ENCODE measurements at regions not wholly inside any gene's neighbourhood (a gene's known extent, or its start where the extent isn't known, plus 50 kb on each side); places are given as distances from the start of the nearest gene placed in this dataset.

GRCh38 chr12:124487066-124487833 lies 80.2 kb downstream of the NCOR2 start:
- Histone ChIP-seq H3K36me3 (replicated peaks in 1 of 2; ENCODE audit: insufficient read depth in 1 of 2, low read depth in 2 of 2) (peaks cover 0 to 2% of the 10 kb centered on the region in 2 donors), H3K4me1 (peaks cover 47% of the 10 kb centered on the region), H3K27me3 (no peaks in the 10 kb centered on the region), H3K27ac (no peak overlapping the region), H3K9me3 (no peaks in the 10 kb centered on the region), H3K4me3 (no peak overlapping the region)
- ATAC-seq (no peak), DNase-seq (no peak)
- intact Hi-C loops (cut with DNase I), result no loop called here
- no peak for TF ChIP-seq POLR2A (IDR thresholded peaks at IDR 0.05)
- TF ChIP-seq CTCF (IDR thresholded peaks at IDR 0.05), result no peak
- WGBS, 2 donors, result 81 to 84% methylated on average over 27 of the region's 27 CpGs

GRCh38 chr12:124486346-124486963 lies 81.0 kb downstream of the NCOR2 start:
- ATAC-seq (no peak), DNase-seq (no peak)
- TF ChIP-seq CTCF (IDR thresholded peaks at IDR 0.05) (no peak), POLR2A (IDR thresholded peaks at IDR 0.05) (no peak)
- Histone ChIP-seq H3K4me1 (peaks cover 47% of the 10 kb centered on the region), H3K27me3 (no peaks in the 10 kb centered on the region), H3K9me3 (no peaks in the 10 kb centered on the region), H3K4me3 (no peak overlapping the region), H3K27ac (no peak overlapping the region), H3K36me3 (replicated peaks in 1 of 2; ENCODE audit: insufficient read depth in 1 of 2, low read depth in 2 of 2) (peaks cover 0 to 2% of the 10 kb centered on the region in 2 donors)
- intact Hi-C loops (cut with DNase I), result no loop called here
- WGBS, 2 donors, result 92 to 94% methylated on average over 22 to 26 of the region's 26 CpGs

- DNase-seq, result no peak
- intact Hi-C loops (cut with DNase I), result no loop called here
- Histone ChIP-seq H3K4me1 (peaks cover 44% of the 10 kb centered on the region), H3K4me3 (no peak overlapping the region), H3K27ac (no peak overlapping the region), H3K36me3 (replicated peaks in 1 of 2; ENCODE audit: insufficient read depth in 1 of 2, low read depth in 2 of 2) (peaks cover 0 to 2% of the 10 kb centered on the region in 2 donors), H3K27me3 (no peaks in the 10 kb centered on the region), H3K9me3 (no peaks in the 10 kb centered on the region)
- 94 to 95% methylated on average over 4 to 18 of the region's 18 CpGs for WGBS, 2 donors
- ATAC-seq, result no peak
- TF ChIP-seq POLR2A (IDR thresholded peaks at IDR 0.05), result no peak
- no peak for TF ChIP-seq CTCF (IDR thresholded peaks at IDR 0.05)
These were observed 82.0 kb downstream of the NCOR2 start for GRCh38 chr12:124485371-124485770.

GRCh38 chr12:124484526-124484953 lies 82.9 kb downstream of the NCOR2 start:
- Histone ChIP-seq H3K4me3 (no peak overlapping the region), H3K27ac (peak overlapping the region in 1 of 4 donors; percentile 24), H3K4me1 (peaks cover 46% of the 10 kb centered on the region), H3K9me3 (no peaks in the 10 kb centered on the region), H3K27me3 (no peaks in the 10 kb centered on the region), H3K36me3 (replicated peaks in 1 of 2; ENCODE audit: insufficient read depth in 1 of 2, low read depth in 2 of 2) (peaks cover 0 to 2% of the 10 kb centered on the region in 2 donors)
- ATAC-seq (no peak), DNase-seq (no peak)
- no peak for TF ChIP-seq POLR2A (IDR thresholded peaks at IDR 0.05)
- TF ChIP-seq CTCF (IDR thresholded peaks at IDR 0.05), result no peak
- intact Hi-C loops (cut with DNase I), result no loop called here
- WGBS, 2 donors, result 84 to 92% methylated on average over 4 to 10 of the region's 10 CpGs
